HEK293 (cell line): ENCODE measurements at regions not wholly inside any gene's neighbourhood (a gene's known extent, or its start where the extent isn't known, plus 50 kb on each side); places are given as distances from the start of the nearest gene placed in this dataset.
"Not testable (repeated sequence)": the region's sequence is repeated elsewhere in the genome, so short reads cannot be mapped to it uniquely, and the experiment has no call there.

Experiments
- CTCF ChIP-seq: fragments of 450-650 bp; formaldehyde crosslinking; IDR thresholded peaks from 2 replicates; pipeline ENCODE4 v1.5.1; 2016; ENCODE audit warnings: missing biosample characterization, missing genetic modification characterization
- KLF7 ChIP-seq: fragments of 450-650 bp; formaldehyde crosslinking; IDR thresholded peaks from 2 replicates; pipeline ENCODE4 v1.5.1; 2016; ENCODE audit warnings: missing biosample characterization, missing genetic modification characterization, borderline replicate concordance
- MYNN ChIP-seq: fragments of 450-650 bp; formaldehyde crosslinking; IDR thresholded peaks from 2 replicates; pipeline ENCODE4 v1.5.1; 2016; ENCODE audit warnings: missing biosample characterization, missing genetic modification characterization, borderline replicate concordance
- ZBTB17 ChIP-seq: fragments of 450-650 bp; formaldehyde crosslinking; IDR thresholded peaks from 2 replicates; pipeline ENCODE4 v1.5.1; 2016; ENCODE audit warnings: missing biosample characterization, missing genetic modification characterization
- ZNF175 ChIP-seq: fragments of 450-650 bp; formaldehyde crosslinking; IDR thresholded peaks from 2 replicates; pipeline ENCODE4 v1.5.1; 2016; ENCODE audit warnings: missing biosample characterization, missing genetic modification characterization
- ZNF335 ChIP-seq: fragments of 450-650 bp; formaldehyde crosslinking; conservative IDR thresholded peaks from 2 replicates; pipeline ENCODE4 v1.5.1; 2016; ENCODE audit warnings: missing biosample characterization, missing genetic modification characterization

- TF ChIP-seq MYNN, CTCF, KLF7, ZNF335, ZNF175 (tag by site-specific recombination): not testable (repeated sequence)
- peak; percentile 32; the same call in 1 of the 2 replicates for TF ChIP-seq ZBTB17
Observed at GRCh38 chr12:114829244-114829643, 145.3 kb upstream of the TBX3 start.
